ENCODE measurements at regions not wholly inside any gene's neighbourhood (a gene's known extent, or its start where the extent isn't known, plus 50 kb on each side); places are given as distances from the start of the nearest gene placed in this dataset.

- TF ChIP-seq, protein P1, sequence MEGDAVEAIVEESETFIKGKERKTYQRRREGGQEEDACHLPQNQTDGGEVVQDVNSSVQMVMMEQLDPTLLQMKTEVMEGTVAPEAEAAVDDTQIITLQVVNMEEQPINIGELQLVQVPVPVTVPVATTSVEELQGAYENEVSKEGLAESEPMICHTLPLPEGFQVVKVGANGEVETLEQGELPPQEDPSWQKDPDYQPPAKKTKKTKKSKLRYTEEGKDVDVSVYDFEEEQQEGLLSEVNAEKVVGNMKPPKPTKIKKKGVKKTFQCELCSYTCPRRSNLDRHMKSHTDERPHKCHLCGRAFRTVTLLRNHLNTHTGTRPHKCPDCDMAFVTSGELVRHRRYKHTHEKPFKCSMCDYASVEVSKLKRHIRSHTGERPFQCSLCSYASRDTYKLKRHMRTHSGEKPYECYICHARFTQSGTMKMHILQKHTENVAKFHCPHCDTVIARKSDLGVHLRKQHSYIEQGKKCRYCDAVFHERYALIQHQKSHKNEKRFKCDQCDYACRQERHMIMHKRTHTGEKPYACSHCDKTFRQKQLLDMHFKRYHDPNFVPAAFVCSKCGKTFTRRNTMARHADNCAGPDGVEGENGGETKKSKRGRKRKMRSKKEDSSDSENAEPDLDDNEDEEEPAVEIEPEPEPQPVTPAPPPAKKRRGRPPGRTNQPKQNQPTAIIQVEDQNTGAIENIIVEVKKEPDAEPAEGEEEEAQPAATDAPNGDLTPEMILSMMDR (IDR thresholded peaks at IDR 0.05), result no peak
- no peaks in the 10 kb centered on the region for H3K27me3 Mint-ChIP-seq (ENCODE audit: low read depth)
- no peaks in the 10 kb centered on the region for H3K36me3 Mint-ChIP-seq (ENCODE audit: low read depth)
- no peak overlapping the region for H3K4me3 Mint-ChIP-seq (ENCODE audit: unreplicated experiment)
- H3K4me1 Mint-ChIP-seq (ENCODE audit: low read depth), result peaks cover 33% of the 10 kb centered on the region
- H3K27ac Mint-ChIP-seq (ENCODE audit: unreplicated experiment), result no peak overlapping the region
- DNase-seq (ENCODE audit: low spot score), result no peak
- peaks cover 5% of the 10 kb centered on the region for H3K9me3 Mint-ChIP-seq (ENCODE audit: low read depth)
These were observed 199.3 kb downstream of the KIF18A start for GRCh38 chr11:27908621-27909020.

DNA sequence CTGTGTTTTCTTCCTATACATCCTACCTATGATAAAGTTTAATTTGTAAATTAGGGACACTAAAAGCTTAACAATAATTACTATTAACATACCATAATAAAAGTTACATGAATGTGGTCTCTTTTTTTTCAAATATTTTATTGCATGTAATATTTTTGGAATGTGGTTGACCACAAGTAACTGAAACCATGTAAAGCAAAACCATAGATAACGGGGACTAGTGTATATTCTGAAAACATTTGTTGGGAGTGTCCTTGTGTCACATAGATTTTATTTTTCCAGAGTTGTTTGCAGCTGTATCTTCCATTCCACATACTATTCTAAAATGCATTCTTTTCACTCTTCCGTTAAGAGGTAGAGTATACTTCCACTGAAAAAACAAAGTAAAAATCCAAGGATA lies 200.4 kb downstream of the KIF18A start:
- Mint-ChIP-seq H3K27ac (ENCODE audit: unreplicated experiment) (no peak overlapping the region), H3K4me1 (ENCODE audit: low read depth) (peaks cover 39% of the 10 kb centered on the region)
- no peak for DNase-seq (ENCODE audit: low spot score)

GRCh38 chr11:27907091-27907490 lies 200.9 kb downstream of the KIF18A start:
- TF ChIP-seq, protein P1 (IDR thresholded peaks at IDR 0.05), result no peak
- H3K27me3 Mint-ChIP-seq (ENCODE audit: low read depth), result no peaks in the 10 kb centered on the region
- no peaks in the 10 kb centered on the region for H3K36me3 Mint-ChIP-seq (ENCODE audit: low read depth)
- no peak overlapping the region for H3K4me3 Mint-ChIP-seq (ENCODE audit: unreplicated experiment)
- H3K4me1 Mint-ChIP-seq (ENCODE audit: low read depth), result peaks cover 35% of the 10 kb centered on the region
- H3K9me3 Mint-ChIP-seq (ENCODE audit: low read depth), result peaks cover 5% of the 10 kb centered on the region
- no peak for DNase-seq (ENCODE audit: low spot score)
- no peak overlapping the region for H3K27ac Mint-ChIP-seq (ENCODE audit: unreplicated experiment)

More for the DNA sequence above, 200.4 kb downstream of the KIF18A start:
- H3K27me3 Mint-ChIP-seq (ENCODE audit: low read depth), result no peaks in the 10 kb centered on the region
- H3K36me3 Mint-ChIP-seq (ENCODE audit: low read depth), result no peaks in the 10 kb centered on the region
- TF ChIP-seq, protein P1 (IDR thresholded peaks at IDR 0.05), result no peak
- H3K9me3 Mint-ChIP-seq (ENCODE audit: low read depth), result peaks cover 5% of the 10 kb centered on the region
- H3K4me3 Mint-ChIP-seq (ENCODE audit: unreplicated experiment), result no peak overlapping the region

DNA sequence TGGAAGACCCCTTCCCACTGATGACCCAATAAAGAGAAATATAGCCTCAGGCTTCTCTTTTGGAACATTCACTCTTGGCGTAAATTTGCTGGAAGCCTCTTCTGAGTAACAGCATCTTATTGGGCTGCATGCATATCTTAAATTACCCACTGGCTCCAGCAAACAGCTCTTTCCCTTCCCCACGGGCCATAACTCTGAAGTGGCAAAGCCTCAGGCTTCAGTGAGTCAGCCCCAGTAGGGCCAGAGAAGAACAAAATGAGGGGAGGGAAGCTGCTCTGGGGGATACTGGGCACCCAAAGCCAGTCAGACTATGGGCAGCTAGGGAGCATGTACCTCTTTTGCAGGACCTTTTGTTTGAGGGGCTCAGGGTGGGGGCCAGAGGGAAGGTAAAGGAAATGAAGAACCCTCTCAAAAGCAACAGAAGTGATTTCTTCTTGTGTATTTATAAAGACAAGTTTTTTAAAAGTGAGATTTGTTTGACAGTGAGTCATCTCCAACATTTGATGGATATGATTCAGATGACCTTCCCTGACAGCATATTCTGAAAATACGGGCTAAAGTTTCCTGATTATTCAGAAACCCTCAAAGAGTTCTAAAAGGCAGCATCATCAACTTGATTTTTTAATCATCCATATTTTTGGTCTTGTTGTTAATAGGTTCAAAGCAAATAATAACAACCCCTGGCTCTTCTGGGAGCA lies 203.4 kb downstream of the KIF18A start:
- no peak overlapping the region for H3K27ac Mint-ChIP-seq (ENCODE audit: unreplicated experiment)
- no peaks in the 10 kb centered on the region for H3K36me3 Mint-ChIP-seq (ENCODE audit: low read depth)
- peaks cover 33% of the 10 kb centered on the region for H3K4me1 Mint-ChIP-seq (ENCODE audit: low read depth)
- DNase-seq (ENCODE audit: low spot score), result no peak
- H3K4me3 Mint-ChIP-seq (ENCODE audit: unreplicated experiment), result no peak overlapping the region
- peaks cover 5% of the 10 kb centered on the region for H3K9me3 Mint-ChIP-seq (ENCODE audit: low read depth)
- H3K27me3 Mint-ChIP-seq (ENCODE audit: low read depth), result no peaks in the 10 kb centered on the region
- TF ChIP-seq, protein P1 (IDR thresholded peaks at IDR 0.05), result no peak

DNA sequence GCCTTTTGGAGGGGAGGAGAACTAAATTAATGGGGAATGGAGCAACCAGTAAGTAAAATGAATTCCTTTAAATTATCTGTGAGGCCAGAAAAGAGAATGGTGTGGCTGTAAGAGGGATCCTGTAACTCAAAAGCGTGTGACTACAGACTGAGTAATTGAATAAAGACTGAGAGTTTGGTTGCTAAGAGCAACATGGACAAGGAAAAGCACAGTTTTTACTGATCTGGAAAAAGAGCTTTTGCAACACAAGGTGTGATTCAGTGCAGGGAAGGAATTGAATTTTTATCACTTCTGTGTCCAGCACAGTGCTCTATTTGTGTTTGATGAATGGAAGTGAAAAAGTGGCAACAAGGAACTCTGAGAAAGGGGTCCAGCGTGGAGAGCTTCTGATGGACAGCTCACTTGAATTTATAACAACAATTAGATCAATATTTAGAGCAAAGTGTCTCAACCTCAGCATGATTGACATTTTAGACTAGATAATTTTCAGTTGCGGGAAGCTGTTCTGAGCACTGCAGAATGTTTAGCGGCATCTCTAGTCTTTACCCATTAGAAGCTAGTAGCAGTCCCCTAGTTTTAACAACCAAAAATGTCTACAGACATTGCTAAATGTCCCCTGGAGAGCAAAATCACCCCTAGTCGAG lies 202.8 kb upstream of the BDNF start:
- Mint-ChIP-seq H3K4me3 (ENCODE audit: unreplicated experiment) (no peak overlapping the region), H3K9me3 (ENCODE audit: low read depth) (peaks cover 5% of the 10 kb centered on the region), H3K4me1 (ENCODE audit: low read depth) (peaks cover 31% of the 10 kb centered on the region), H3K36me3 (ENCODE audit: low read depth) (no peaks in the 10 kb centered on the region), H3K27ac (ENCODE audit: unreplicated experiment) (no peak overlapping the region), H3K27me3 (ENCODE audit: low read depth) (no peaks in the 10 kb centered on the region)
- no peak for DNase-seq (ENCODE audit: low spot score)
- TF ChIP-seq, protein P1 (IDR thresholded peaks at IDR 0.05), result no peak

Measured in chondrocyte (in vitro differentiated cells).